ENCODE measurements at regions not wholly inside any gene's neighbourhood (a gene's known extent, or its start where the extent isn't known, plus 50 kb on each side); places are given as distances from the start of the nearest gene placed in this dataset.

DNA sequence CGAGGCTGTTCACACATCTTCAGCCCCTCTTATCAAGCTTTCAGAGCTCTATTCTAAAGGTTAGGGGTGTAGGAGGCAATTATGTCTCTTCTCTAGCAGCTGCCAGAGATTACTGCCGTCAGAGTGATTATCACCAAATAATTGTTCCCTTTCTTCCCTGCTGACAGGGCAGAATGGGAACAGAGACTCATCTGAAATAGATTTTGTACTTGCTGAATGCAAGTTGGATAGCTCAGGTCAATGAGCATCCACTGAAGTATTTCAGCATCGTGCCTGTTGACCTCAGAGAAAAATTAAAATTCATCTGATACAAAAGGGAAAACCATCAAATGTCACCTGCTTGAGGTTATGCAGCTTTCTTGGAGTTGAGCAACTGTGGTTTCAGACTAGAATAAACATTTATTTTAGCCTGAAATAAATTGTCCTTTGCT is 213.7 kb upstream of the MAP3K1 start:
- TF ChIP-seq, protein P1, sequence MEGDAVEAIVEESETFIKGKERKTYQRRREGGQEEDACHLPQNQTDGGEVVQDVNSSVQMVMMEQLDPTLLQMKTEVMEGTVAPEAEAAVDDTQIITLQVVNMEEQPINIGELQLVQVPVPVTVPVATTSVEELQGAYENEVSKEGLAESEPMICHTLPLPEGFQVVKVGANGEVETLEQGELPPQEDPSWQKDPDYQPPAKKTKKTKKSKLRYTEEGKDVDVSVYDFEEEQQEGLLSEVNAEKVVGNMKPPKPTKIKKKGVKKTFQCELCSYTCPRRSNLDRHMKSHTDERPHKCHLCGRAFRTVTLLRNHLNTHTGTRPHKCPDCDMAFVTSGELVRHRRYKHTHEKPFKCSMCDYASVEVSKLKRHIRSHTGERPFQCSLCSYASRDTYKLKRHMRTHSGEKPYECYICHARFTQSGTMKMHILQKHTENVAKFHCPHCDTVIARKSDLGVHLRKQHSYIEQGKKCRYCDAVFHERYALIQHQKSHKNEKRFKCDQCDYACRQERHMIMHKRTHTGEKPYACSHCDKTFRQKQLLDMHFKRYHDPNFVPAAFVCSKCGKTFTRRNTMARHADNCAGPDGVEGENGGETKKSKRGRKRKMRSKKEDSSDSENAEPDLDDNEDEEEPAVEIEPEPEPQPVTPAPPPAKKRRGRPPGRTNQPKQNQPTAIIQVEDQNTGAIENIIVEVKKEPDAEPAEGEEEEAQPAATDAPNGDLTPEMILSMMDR (conservative IDR thresholded peaks at IDR 0.05; ENCODE audit: low read length): no peak
- H3K4me3 ChIP-seq (ENCODE audit: low read length): no peak overlapping the region
- DNase-seq (ENCODE audit: low read depth): peak; percentile 39

DNA sequence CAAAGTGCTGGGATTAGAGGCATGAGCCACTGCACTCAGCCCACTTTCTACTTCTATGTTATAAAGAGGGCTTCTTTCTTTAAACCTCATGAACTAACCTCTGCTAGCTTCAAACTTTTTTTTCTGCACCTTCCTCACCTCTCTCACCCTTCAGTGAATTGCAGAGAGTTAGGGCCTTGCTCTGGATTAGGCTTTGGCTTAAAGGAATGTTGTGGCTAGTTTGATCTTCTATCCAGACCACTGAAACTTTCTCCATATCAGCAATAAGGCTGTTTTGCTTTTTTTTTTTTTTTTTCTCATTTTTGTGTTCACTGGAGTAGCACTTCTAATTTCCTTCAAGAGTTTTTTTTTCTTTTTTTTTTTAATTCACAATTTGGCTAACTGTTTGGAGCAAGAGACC is 216.4 kb upstream of the MAP3K1 start:
- no peak for DNase-seq (ENCODE audit: low read depth)
- TF ChIP-seq, protein P1 (conservative IDR thresholded peaks at IDR 0.05; ENCODE audit: low read length): no peak

DNA sequence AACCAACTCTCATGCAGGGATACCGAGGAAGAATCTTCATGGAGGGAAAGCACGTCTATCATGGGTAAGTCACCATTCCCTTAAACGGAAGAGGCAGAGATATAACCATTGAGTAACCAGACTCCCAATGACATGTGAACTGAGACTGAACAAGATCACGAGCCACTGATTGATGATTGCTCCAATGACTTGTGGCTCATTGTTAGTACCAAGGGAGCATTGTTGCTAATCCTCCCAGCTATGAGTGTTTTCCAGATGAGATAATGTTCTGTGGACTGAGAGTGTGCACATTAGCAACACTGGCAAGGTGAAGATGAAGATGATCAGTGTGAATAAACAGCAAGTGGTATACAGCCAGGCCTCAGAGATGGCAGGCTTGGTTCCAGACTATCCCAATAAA is 219.2 kb upstream of the MAP3K1 start:
- DNase-seq (ENCODE audit: low read depth): no peak
- H3K4me3 ChIP-seq (ENCODE audit: low read length): no peak overlapping the region
- TF ChIP-seq, protein P1 (conservative IDR thresholded peaks at IDR 0.05; ENCODE audit: low read length): no peak

More for the DNA sequence above, 216.4 kb upstream of the MAP3K1 start:
- H3K4me3 ChIP-seq (ENCODE audit: low read length): no peak overlapping the region

DNA sequence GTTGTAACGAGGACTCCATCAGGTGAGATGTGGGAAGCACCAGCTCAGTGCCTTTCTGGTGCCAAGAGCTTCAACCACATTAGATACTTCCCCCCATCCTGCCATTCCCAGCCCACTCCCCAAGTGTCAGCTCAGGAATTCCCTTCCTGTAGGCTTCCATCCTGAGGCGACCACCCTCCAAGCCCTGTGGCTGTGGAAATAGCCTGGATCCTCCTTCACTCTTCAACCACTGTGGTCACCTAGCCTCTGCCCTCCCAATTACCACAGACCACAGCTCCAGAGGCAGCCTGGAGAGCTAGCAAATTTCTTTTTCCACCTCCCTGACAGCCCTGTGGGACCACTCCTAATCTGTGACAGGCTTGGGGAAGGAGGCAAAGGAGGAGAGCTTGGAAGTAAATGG is 219.8 kb upstream of the MAP3K1 start:
- TF ChIP-seq, protein P1 (conservative IDR thresholded peaks at IDR 0.05; ENCODE audit: low read length): no peak
- no peak overlapping the region for H3K4me3 ChIP-seq (ENCODE audit: low read length)
- no peak for DNase-seq (ENCODE audit: low read depth)

DNA sequence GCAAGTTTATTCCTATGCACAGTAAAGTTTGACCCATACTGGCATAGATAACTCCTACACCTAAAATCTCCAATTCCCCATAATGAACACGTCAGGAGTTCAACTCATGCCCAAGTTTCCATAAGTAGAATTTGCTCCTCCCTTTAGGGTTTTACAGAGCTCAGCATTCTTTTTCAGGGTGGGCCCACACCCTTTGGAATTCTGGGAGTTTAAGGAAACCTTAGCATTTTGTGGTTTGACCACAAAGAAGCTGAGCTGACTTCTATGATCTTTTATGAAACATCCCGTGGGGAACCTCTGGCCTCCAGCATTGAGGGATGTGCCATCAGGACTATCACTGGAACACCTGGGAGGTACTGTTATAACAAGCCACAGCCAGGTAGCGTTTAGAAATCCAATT is 220.6 kb upstream of the MAP3K1 start:
- no peak for DNase-seq (ENCODE audit: low read depth)
- H3K4me3 ChIP-seq (ENCODE audit: low read length): no peak overlapping the region
- TF ChIP-seq, protein P1 (conservative IDR thresholded peaks at IDR 0.05; ENCODE audit: low read length): no peak

DNA sequence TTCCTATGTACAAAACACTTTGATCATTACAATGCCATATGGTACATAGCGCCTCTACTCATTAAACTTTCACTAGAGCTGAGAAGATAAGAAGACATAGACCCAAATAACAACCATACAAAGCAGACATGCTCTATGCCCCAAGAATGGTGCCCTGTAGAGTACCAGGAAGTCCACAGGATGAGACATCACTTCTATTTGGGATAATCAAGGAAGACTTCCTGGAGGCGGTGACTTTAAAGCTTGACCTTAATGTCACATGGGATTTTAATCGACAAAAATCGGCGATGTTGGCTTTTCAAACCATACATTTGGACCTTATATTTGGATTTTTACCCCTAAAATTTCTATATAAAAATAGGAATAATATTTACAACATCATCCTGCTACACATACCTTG is 224.3 kb upstream of the MAP3K1 start:
- no peak overlapping the region for H3K4me3 ChIP-seq (ENCODE audit: low read length)
- DNase-seq (ENCODE audit: low read depth): no peak
- TF ChIP-seq, protein P1 (conservative IDR thresholded peaks at IDR 0.05; ENCODE audit: low read length): no peak

DNA sequence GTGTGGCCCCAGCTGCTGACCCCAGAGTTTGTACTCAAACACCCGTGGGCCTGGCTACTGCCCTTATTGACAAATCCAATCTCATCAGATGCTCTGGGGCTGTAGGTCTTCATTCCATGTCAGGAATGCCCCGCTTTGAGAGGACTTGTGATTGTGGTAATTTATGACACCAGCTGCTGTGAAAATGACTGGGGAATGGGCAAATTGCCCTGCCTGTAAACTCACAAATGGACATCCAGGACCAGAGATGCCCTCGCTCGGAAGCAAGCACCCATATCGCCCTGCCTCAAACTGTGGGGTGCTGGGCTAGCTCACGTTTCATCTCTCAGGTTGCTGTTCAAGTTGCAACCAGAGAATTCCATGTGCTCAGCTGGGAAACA is 225.9 kb upstream of the MAP3K1 start:
- H3K4me3 ChIP-seq (ENCODE audit: low read length): no peak overlapping the region
- TF ChIP-seq, protein P1 (conservative IDR thresholded peaks at IDR 0.05; ENCODE audit: low read length): no peak

More for the DNA sequence above, 225.9 kb upstream of the MAP3K1 start:
- DNase-seq (ENCODE audit: low read depth): no peak
